ENCODE measurements at regions not wholly inside any gene's neighbourhood (a gene's known extent, or its start where the extent isn't known, plus 50 kb on each side); places are given as distances from the start of the nearest gene placed in this dataset.

GRCh38 chr22:34116126-34116525 lies 195.8 kb upstream of the LARGE1 start:
- no peak overlapping the region for H3K4me3 ChIP-seq (ENCODE audit: low read length)
- no peaks in the 10 kb centered on the region for H3K27me3 ChIP-seq (ENCODE audit: control insufficient read depth, insufficient read depth, low read length, poor library complexity, severe bottlenecking)
- H3K36me3 ChIP-seq (ENCODE audit: control insufficient read depth, insufficient read depth, low read length) = no peaks in the 10 kb centered on the region
- H3K27ac ChIP-seq (ENCODE audit: low read depth, low read length) = no peak overlapping the region
- TF ChIP-seq CTCF (conservative IDR thresholded peaks at IDR 0.05) = no peak
- DNase-seq = no peak
- H3K4me1 Mint-ChIP-seq = no peaks in the 10 kb centered on the region
- H3K27me3 Mint-ChIP-seq (ENCODE audit: insufficient read depth) = peaks cover 5% of the 10 kb centered on the region
- no peak overlapping the region for H3K9ac ChIP-seq (ENCODE audit: extremely low read depth, low read length, poor library complexity, severe bottlenecking)
- H3K4me3 Mint-ChIP-seq = no peak overlapping the region
- H3K9me3 ChIP-seq (ENCODE audit: control insufficient read depth, low read length) = no peaks in the 10 kb centered on the region
- no peaks in the 10 kb centered on the region for H3K4me1 ChIP-seq (ENCODE audit: control insufficient read depth, insufficient read depth, low read length)
- no peaks in the 10 kb centered on the region for H3K36me3 Mint-ChIP-seq (ENCODE audit: low read depth)
- H3K9me3 Mint-ChIP-seq = peaks cover 2% of the 10 kb centered on the region
- no peak overlapping the region for H3K27ac Mint-ChIP-seq

GRCh38 chr22:34122042-34122441 lies 201.8 kb upstream of the LARGE1 start:
- Mint-ChIP-seq H3K9me3 (peaks cover 2% of the 10 kb centered on the region), H3K4me1 (no peaks in the 10 kb centered on the region), H3K27ac (no peak overlapping the region), H3K4me3 (no peak overlapping the region), H3K27me3 (ENCODE audit: insufficient read depth) (peaks cover 2% of the 10 kb centered on the region), H3K36me3 (ENCODE audit: low read depth) (no peaks in the 10 kb centered on the region)
- Histone ChIP-seq H3K27me3 (ENCODE audit: control insufficient read depth, insufficient read depth, low read length, poor library complexity, severe bottlenecking) (no peaks in the 10 kb centered on the region), H3K4me3 (ENCODE audit: low read length) (no peak overlapping the region), H3K27ac (ENCODE audit: low read depth, low read length) (no peak overlapping the region), H3K36me3 (ENCODE audit: control insufficient read depth, insufficient read depth, low read length) (no peaks in the 10 kb centered on the region), H3K9me3 (ENCODE audit: control insufficient read depth, low read length) (no peaks in the 10 kb centered on the region), H3K9ac (ENCODE audit: extremely low read depth, low read length, poor library complexity, severe bottlenecking) (no peak overlapping the region), H3K4me1 (ENCODE audit: control insufficient read depth, insufficient read depth, low read length) (no peaks in the 10 kb centered on the region)
- WGBS, 2 experiments (ENCODE audit: insufficient coverage in 1 of 2, insufficient read length in 1 of 2) = 73 to 79% methylated on average over 1 of the region's 1 CpG
- no peak for TF ChIP-seq CTCF (conservative IDR thresholded peaks at IDR 0.05)
- DNase-seq = no peak

- H3K27me3 Mint-ChIP-seq (ENCODE audit: insufficient read depth) = peaks cover 19% of the 10 kb centered on the region
- no peaks in the 10 kb centered on the region for H3K36me3 Mint-ChIP-seq (ENCODE audit: low read depth)
- 90 to 97% methylated on average over 3 of the region's 4 CpGs for WGBS, 2 experiments (ENCODE audit: insufficient coverage in 1 of 2, insufficient read length in 1 of 2)
Measured at GRCh38 chr22:34129691-34130486, 209.6 kb upstream of the LARGE1 start.

More at GRCh38 chr22:34129691-34130486, 209.6 kb upstream of the LARGE1 start:
- TF ChIP-seq CTCF (conservative IDR thresholded peaks at IDR 0.05) = no peak
- Mint-ChIP-seq H3K9me3 (no peaks in the 10 kb centered on the region), H3K4me3 (no peak overlapping the region), H3K27ac (no peak overlapping the region), H3K4me1 (no peaks in the 10 kb centered on the region)
- no peaks in the 10 kb centered on the region for H3K4me1 ChIP-seq (ENCODE audit: control insufficient read depth, insufficient read depth, low read length)
- H3K9ac ChIP-seq (ENCODE audit: extremely low read depth, low read length, poor library complexity, severe bottlenecking) = no peak overlapping the region
- H3K9me3 ChIP-seq (ENCODE audit: control insufficient read depth, low read length) = no peaks in the 10 kb centered on the region
- no peak overlapping the region for H3K27ac ChIP-seq (ENCODE audit: low read depth, low read length)
- no peak overlapping the region for H3K4me3 ChIP-seq (ENCODE audit: low read length)
- no peaks in the 10 kb centered on the region for H3K27me3 ChIP-seq (ENCODE audit: control insufficient read depth, insufficient read depth, low read length, poor library complexity, severe bottlenecking)
- no peaks in the 10 kb centered on the region for H3K36me3 ChIP-seq (ENCODE audit: control insufficient read depth, insufficient read depth, low read length)
- no peak for DNase-seq
